ENCODE measurements at regions not wholly inside any gene's neighbourhood (a gene's known extent, or its start where the extent isn't known, plus 50 kb on each side); places are given as distances from the start of the nearest gene placed in this dataset.

GRCh38 chr3:71994203-71994602, 209.3 kb upstream of the PROK2 start:
- no peak for TF ChIP-seq FOSL2 (IDR thresholded peaks at IDR 0.05; ENCODE audit: borderline replicate concordance, low read depth)
- no peak for TF ChIP-seq NRF1 (IDR thresholded peaks at IDR 0.05; ENCODE audit: low read depth, low read length)
- no peak for TF ChIP-seq RXRA (IDR thresholded peaks at IDR 0.05; ENCODE audit: borderline replicate concordance, low read depth)
- TF ChIP-seq NFIC (IDR thresholded peaks at IDR 0.05; ENCODE audit: borderline replicate concordance), result no peak
- no peak for TF ChIP-seq GABPA (IDR thresholded peaks at IDR 0.05; ENCODE audit: low read depth)
- TF ChIP-seq SMC3 (IDR thresholded peaks at IDR 0.05; ENCODE audit: low read depth, low read length), result no peak
- TF ChIP-seq TAF1 (IDR thresholded peaks at IDR 0.05; ENCODE audit: borderline replicate concordance, low read depth, low read length), result no peak
- TF ChIP-seq RFX5 (IDR thresholded peaks at IDR 0.05; ENCODE audit: low read length), result no peak
- TF ChIP-seq PBX3 (IDR thresholded peaks at IDR 0.05), result no peak
- no peak for TF ChIP-seq EZH2phosphoT487 (IDR thresholded peaks at IDR 0.05; ENCODE audit: borderline replicate concordance, low read depth)
- no peak for TF ChIP-seq ELF1 (IDR thresholded peaks at IDR 0.05)
- no peak for TF ChIP-seq MEF2A (IDR thresholded peaks at IDR 0.05; ENCODE audit: borderline replicate concordance, low read depth)
- POLR2A ChIA-PET, result no interaction called here
- DNase-seq, result no peak
- 45% methylated on average over 8 of the region's 8 CpGs for WGBS (ENCODE audit: low lambda C conversion rate)
- no peaks in the 10 kb centered on the region for H4K20me1 ChIP-seq (ENCODE audit: insufficient read depth)
- H3K27me3 ChIP-seq (ENCODE audit: insufficient read depth), result no peaks in the 10 kb centered on the region; the same call in 1 of the 2 replicates
- no peaks in the 10 kb centered on the region for H3K36me3 ChIP-seq (replicated peaks in 1 of 2; ENCODE audit: control insufficient read depth in 1 of 2, insufficient read depth in 2 of 2, low read length in 1 of 2)
- H3K9me3 ChIP-seq, result no peaks in the 10 kb centered on the region
- H3K27ac ChIP-seq (ENCODE audit: low read depth in 2 of 2, low read length in 1 of 2), result no peak overlapping the region
- no peaks in the 10 kb centered on the region for H3K79me2 ChIP-seq (ENCODE audit: insufficient read depth)
- H3K9me2 ChIP-seq, result no peaks in the 10 kb centered on the region
- no peaks in the 10 kb centered on the region for H3F3A ChIP-seq (replicated peaks; ENCODE audit: insufficient read depth)
- H3K4me3 ChIP-seq (ENCODE audit: low read depth in 2 of 2, low read length in 1 of 2), result no peak overlapping the region
- H3K4me2 ChIP-seq, result no peak overlapping the region
- CTCF ChIA-PET, result no interaction called here
- no peak overlapping the region for H2AFZ ChIP-seq (ENCODE audit: low read depth)
- no peak overlapping the region for H3K9ac ChIP-seq
- H3K4me1 ChIP-seq (ENCODE audit: control insufficient read depth in 1 of 2, insufficient read depth in 2 of 2, low read depth in 1 of 2, low read length in 1 of 2), result no peaks in the 10 kb centered on the region

GRCh38 chr3:71991681-71992080, 206.7 kb upstream of the PROK2 start:
- Histone ChIP-seq H4K20me1 (ENCODE audit: insufficient read depth) (no peaks in the 10 kb centered on the region), H3K9ac (no peak overlapping the region), H3K4me2 (no peak overlapping the region), H3F3A (replicated peaks; ENCODE audit: insufficient read depth) (no peaks in the 10 kb centered on the region), H3K79me2 (ENCODE audit: insufficient read depth) (no peaks in the 10 kb centered on the region), H3K9me2 (no peaks in the 10 kb centered on the region), H3K27ac (ENCODE audit: low read depth in 2 of 2, low read length in 1 of 2) (no peak overlapping the region), H3K27me3 (ENCODE audit: insufficient read depth) (no peaks in the 10 kb centered on the region; the same call in 1 of the 2 replicates), H3K4me1 (ENCODE audit: control insufficient read depth in 1 of 2, insufficient read depth in 2 of 2, low read depth in 1 of 2, low read length in 1 of 2) (no peaks in the 10 kb centered on the region), H3K4me3 (ENCODE audit: low read depth in 2 of 2, low read length in 1 of 2) (no peak overlapping the region), H3K9me3 (no peaks in the 10 kb centered on the region), H2AFZ (ENCODE audit: low read depth) (no peak overlapping the region), H3K36me3 (replicated peaks in 1 of 2; ENCODE audit: control insufficient read depth in 1 of 2, insufficient read depth in 2 of 2, low read length in 1 of 2) (no peaks in the 10 kb centered on the region)
- POLR2A ChIA-PET, result no interaction called here
- no peak for DNase-seq
- WGBS (ENCODE audit: low lambda C conversion rate), result 81% methylated on average over 2 of the region's 2 CpGs
- CTCF ChIA-PET, result interaction anchor here (0.7 kb wide), 1 partner anchor 17 kb away, joined by 4 read pairs; no protein-coding TSS in a partner anchor
- TF ChIP-seq TCF12 (IDR thresholded peaks at IDR 0.05) (no peak), MAX (IDR thresholded peaks at IDR 0.05; ENCODE audit: low read depth) (no peak), USF2 (IDR thresholded peaks at IDR 0.05; ENCODE audit: borderline replicate concordance, low read depth, low read length) (no peak), EP300 (IDR thresholded peaks at IDR 0.05; ENCODE audit: borderline replicate concordance in 1 of 2, low read depth in 1 of 2, low read length in 1 of 2) (no peak), ELF1 (IDR thresholded peaks at IDR 0.05) (no peak), IRF3 (IDR thresholded peaks at IDR 0.05; ENCODE audit: low read depth, low read length) (no peak), USF1 (IDR thresholded peaks at IDR 0.05; ENCODE audit: borderline replicate concordance, low read depth) (no peak), FOSL2 (IDR thresholded peaks at IDR 0.05; ENCODE audit: borderline replicate concordance, low read depth) (no peak), RXRA (IDR thresholded peaks at IDR 0.05; ENCODE audit: borderline replicate concordance, low read depth) (no peak), RFX5 (IDR thresholded peaks at IDR 0.05; ENCODE audit: low read length) (no peak), SMC3 (IDR thresholded peaks at IDR 0.05; ENCODE audit: low read depth, low read length) (no peak), ZBTB33 (IDR thresholded peaks at IDR 0.05; ENCODE audit: borderline replicate concordance, low read depth) (no peak), CHD2 (IDR thresholded peaks at IDR 0.05; ENCODE audit: low read length, partially characterized antibody) (no peak), FOXJ3 (CRISPR knock-in tag; IDR thresholded peaks at IDR 0.05) (no peak), NRF1 (IDR thresholded peaks at IDR 0.05; ENCODE audit: low read depth, low read length) (no peak), NFIC (IDR thresholded peaks at IDR 0.05; ENCODE audit: borderline replicate concordance) (no peak)
